PFSK-1 (cell line): ENCODE measurements at regions not wholly inside any gene's neighbourhood (a gene's known extent, or its start where the extent isn't known, plus 50 kb on each side); places are given as distances from the start of the nearest gene placed in this dataset.

ENCODE experiments used
- FOXP2 ChIP-seq: optimal IDR thresholded peaks from 2 replicates; pipeline ENCODE3; 2011; ENCODE audit warnings: borderline replicate concordance, control low read depth, inconsistent platforms; ENCODE audit not compliant: insufficient read depth; ENCODE audit errors: extremely low read length, extremely low read depth
- POLR2AphosphoS5 ChIP-seq: IDR thresholded peaks from 2 replicates; pipeline ENCODE4 v1.6.1; 2012; ENCODE audit warnings: low read depth, mild to moderate bottlenecking, control low read depth, low read length, moderate library complexity
- SIN3A ChIP-seq: IDR thresholded peaks from 2 replicates; pipeline ENCODE4 v1.6.1; 2012; ENCODE audit warnings: mild to moderate bottlenecking, low read length, moderate library complexity, borderline replicate concordance; ENCODE audit not compliant: insufficient read depth
- TAF1 ChIP-seq: IDR thresholded peaks from 2 replicates; pipeline ENCODE4 v1.6.1; 2012; ENCODE audit warnings: low read length, control low read depth, borderline replicate concordance; ENCODE audit not compliant: insufficient read depth
- TF ChIP-seq, protein P1 (sequence below), 2 experiments: IDR thresholded peaks; 2 replicates each; pipeline versions ENCODE4 v1.6.1 to v1.8.0; 2011 to 2012; ENCODE audit warnings: low read depth in 2 of 2, low read length in 2 of 2, control low read depth in 1 of 2, inconsistent platforms in 1 of 2, mild to moderate bottlenecking in 1 of 2, moderate library complexity in 1 of 2; ENCODE audit not compliant: insufficient read depth in 1 of 2

DNA sequence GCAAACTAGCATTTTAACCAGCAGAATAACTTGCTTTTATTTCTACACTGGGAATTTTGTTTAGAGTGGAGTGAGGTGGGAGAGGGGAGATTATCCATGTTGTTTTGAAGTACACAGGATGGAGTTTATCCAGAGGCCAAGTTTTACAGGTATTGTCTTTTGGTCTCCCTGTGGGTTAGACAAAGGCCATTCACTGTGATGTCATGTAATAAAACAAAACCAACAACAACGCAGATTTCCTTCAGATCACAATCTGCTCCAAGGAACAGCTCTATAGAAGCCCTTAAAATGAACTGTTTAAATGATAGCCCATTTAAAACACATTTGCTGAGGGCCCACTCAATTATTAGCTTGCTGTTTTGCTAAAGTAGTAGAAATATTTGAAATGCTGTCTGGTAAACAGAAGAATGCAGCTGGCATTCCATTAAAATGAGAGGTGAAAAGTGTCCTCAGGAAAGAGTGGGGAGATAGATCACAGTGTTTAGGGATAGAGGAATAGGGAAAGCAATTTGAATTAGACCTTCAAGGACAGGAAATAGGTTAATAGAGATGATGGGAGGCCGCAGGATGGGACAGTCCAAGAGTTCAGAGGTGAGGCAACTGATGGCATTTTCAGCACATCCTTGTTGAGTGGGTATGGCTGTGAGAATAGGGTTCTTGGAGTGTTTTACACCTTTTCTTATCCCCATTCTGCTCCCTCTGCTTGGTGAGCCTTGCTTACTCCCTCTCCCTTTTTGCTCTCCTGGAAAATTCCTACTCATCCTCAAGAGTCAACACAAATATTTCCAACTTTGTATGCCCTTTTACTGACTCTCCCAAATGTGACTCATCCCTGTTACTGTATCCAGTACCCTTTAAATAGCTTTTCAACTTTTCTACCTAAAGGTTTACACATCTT is 140.1 kb upstream of the NR3C1 start:
- TF ChIP-seq, protein P1, sequence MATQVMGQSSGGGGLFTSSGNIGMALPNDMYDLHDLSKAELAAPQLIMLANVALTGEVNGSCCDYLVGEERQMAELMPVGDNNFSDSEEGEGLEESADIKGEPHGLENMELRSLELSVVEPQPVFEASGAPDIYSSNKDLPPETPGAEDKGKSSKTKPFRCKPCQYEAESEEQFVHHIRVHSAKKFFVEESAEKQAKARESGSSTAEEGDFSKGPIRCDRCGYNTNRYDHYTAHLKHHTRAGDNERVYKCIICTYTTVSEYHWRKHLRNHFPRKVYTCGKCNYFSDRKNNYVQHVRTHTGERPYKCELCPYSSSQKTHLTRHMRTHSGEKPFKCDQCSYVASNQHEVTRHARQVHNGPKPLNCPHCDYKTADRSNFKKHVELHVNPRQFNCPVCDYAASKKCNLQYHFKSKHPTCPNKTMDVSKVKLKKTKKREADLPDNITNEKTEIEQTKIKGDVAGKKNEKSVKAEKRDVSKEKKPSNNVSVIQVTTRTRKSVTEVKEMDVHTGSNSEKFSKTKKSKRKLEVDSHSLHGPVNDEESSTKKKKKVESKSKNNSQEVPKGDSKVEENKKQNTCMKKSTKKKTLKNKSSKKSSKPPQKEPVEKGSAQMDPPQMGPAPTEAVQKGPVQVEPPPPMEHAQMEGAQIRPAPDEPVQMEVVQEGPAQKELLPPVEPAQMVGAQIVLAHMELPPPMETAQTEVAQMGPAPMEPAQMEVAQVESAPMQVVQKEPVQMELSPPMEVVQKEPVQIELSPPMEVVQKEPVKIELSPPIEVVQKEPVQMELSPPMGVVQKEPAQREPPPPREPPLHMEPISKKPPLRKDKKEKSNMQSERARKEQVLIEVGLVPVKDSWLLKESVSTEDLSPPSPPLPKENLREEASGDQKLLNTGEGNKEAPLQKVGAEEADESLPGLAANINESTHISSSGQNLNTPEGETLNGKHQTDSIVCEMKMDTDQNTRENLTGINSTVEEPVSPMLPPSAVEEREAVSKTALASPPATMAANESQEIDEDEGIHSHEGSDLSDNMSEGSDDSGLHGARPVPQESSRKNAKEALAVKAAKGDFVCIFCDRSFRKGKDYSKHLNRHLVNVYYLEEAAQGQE (IDR thresholded peaks at IDR 0.05; ENCODE audit: insufficient read depth in 1 of 2, low read depth in 2 of 2, low read length in 2 of 2), result no peak
- no peak for TF ChIP-seq POLR2AphosphoS5
- TF ChIP-seq TAF1, result no peak
- no peak for TF ChIP-seq FOXP2
- TF ChIP-seq SIN3A, result no peak

DNA sequence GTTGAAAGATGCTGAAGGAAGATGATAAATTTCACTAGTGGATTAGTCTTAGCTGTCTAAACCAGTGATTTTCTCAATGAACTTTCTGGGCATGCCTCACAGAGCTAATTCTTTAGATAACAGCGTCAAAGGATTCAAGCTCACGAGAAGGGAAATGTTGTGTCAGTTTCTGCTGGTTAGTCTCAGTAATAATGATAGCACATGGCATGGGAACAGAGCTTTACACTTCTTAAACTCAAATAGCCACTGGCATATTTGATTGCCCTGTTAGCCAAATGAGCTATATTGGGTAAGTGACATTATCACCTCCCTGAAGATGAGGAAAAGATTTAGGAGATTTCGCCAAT is 139.3 kb upstream of the NR3C1 start:
- TF ChIP-seq, protein P1 (IDR thresholded peaks at IDR 0.05; ENCODE audit: insufficient read depth in 1 of 2, low read depth in 2 of 2, low read length in 2 of 2), result no peak
- TF ChIP-seq SIN3A (no peak), POLR2AphosphoS5 (no peak), TAF1 (no peak), FOXP2 (no peak)

DNA sequence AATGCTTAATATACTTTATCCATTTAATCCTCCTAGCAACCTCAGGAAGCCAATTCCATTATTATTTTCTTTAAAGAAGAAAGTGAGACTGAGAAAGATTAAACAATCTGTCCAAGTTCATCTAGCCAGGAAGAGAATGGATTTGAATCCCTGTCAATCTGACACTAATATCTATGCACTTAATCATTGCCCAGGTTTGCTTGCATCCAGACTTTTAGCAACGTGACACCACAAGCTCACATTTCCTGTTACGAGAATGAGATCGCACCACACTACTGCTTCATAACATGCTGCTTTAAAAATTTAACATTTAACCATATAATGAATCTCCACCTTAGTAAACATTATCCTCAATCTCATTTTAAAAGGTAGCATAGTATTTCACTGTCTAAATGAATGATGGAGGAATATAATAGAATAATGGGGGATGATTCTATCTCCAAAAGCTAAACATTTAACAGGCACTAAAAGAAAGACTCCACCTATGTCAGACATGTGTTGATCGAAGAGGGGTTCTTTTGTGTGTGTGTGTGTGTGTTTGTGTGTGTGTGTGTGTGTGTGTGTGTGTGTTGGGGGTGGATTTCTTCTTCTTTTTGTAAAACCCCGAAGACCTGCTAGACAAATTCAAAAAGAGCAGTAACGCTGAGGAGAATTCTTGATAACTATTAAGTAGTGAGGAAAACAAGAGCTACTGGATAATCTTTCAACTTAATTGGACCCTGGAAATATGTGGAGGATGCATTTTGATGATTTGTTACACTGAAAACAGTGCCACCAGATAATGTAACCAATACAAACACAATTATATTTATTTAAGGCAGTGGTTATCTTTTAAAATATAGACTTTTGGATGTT is 138.7 kb upstream of the NR3C1 start:
- TF ChIP-seq FOXP2, result no peak
- no peak for TF ChIP-seq POLR2AphosphoS5
- TF ChIP-seq TAF1, result no peak
- TF ChIP-seq, protein P1 (IDR thresholded peaks at IDR 0.05; ENCODE audit: insufficient read depth in 1 of 2, low read depth in 2 of 2, low read length in 2 of 2), result no peak
- TF ChIP-seq SIN3A, result no peak

- no peak for TF ChIP-seq POLR2AphosphoS5
- TF ChIP-seq TAF1, result no peak
Measured at GRCh38 chr5:143539742-143540141, 136.3 kb upstream of the NR3C1 start.

GRCh38 chr5:143537056-143537455 is 133.6 kb upstream of the NR3C1 start:
- no peak for TF ChIP-seq TAF1

GRCh38 chr5:143536364-143536763 is 132.9 kb upstream of the NR3C1 start:
- TF ChIP-seq, protein P1 (IDR thresholded peaks at IDR 0.05; ENCODE audit: insufficient read depth in 1 of 2, low read depth in 2 of 2, low read length in 2 of 2), result no peak
- TF ChIP-seq SIN3A, result no peak
- no peak for TF ChIP-seq POLR2AphosphoS5
- no peak for TF ChIP-seq TAF1
- TF ChIP-seq FOXP2, result no peak
